H9 (cell line): ENCODE measurements at regions not wholly inside any gene's neighbourhood (a gene's known extent, or its start where the extent isn't known, plus 50 kb on each side); places are given as distances from the start of the nearest gene placed in this dataset.

Experiments
- DNase-seq: peaks from one replicate; pipeline ENCODE4 v3.0.0-alpha.2; 2017
- H2AFZ ChIP-seq: one replicate; pipeline ENCODE4 v1.6.1; 2013; ENCODE audit warnings: mild to moderate bottlenecking, low read length, control low read depth, moderate library complexity
- H2AK5ac ChIP-seq: 2 replicates; pipeline ENCODE4 v1.6.1; 2013; ENCODE audit warnings: low read length, control low read depth, mixed read lengths; ENCODE audit not compliant: insufficient read length
- H2BK120ac ChIP-seq: one replicate; pipeline ENCODE4 v1.6.1; 2013; ENCODE audit warnings: low read depth, mild to moderate bottlenecking, low read length, control low read depth, inconsistent platforms; ENCODE audit not compliant: poor library complexity, severe bottlenecking
- H2BK12ac ChIP-seq: 2 replicates; pipeline ENCODE4 v1.6.1; 2013; ENCODE audit warnings: low read length, control low read depth, mixed read lengths, low read depth; ENCODE audit not compliant: insufficient read length
- H2BK15ac ChIP-seq: 2 replicates; pipeline ENCODE4 v1.6.1; 2013; ENCODE audit warnings: low read depth, low read length, control low read depth
- H2BK20ac ChIP-seq: one replicate; pipeline ENCODE4 v1.6.1; 2013; ENCODE audit warnings: low read depth, mild to moderate bottlenecking, low read length, control low read depth, inconsistent platforms; ENCODE audit not compliant: poor library complexity, severe bottlenecking
- H2BK5ac ChIP-seq: 2 replicates; pipeline ENCODE4 v1.6.1; 2013; ENCODE audit warnings: low read length, control low read depth, mixed read lengths; ENCODE audit not compliant: insufficient read length
- H3K14ac ChIP-seq: 2 replicates; pipeline ENCODE4 v1.6.1; 2013; ENCODE audit warnings: low read length, control low read depth; ENCODE audit not compliant: insufficient read depth
- H3K18ac ChIP-seq: 2 replicates; pipeline ENCODE4 v1.6.1; 2013; ENCODE audit warnings: low read depth, mild to moderate bottlenecking, mixed read lengths, low read length, control low read depth; ENCODE audit not compliant: insufficient read length
- H3K23ac ChIP-seq: 2 replicates; pipeline ENCODE4 v1.6.1; 2013; ENCODE audit warnings: low read length, control low read depth, mixed read lengths, low read depth; ENCODE audit not compliant: insufficient read length
- H3K23me2 ChIP-seq: 2 replicates; pipeline ENCODE4 v1.6.1; 2013; ENCODE audit warnings: low read depth, mild to moderate bottlenecking, mixed read lengths, low read length, control low read depth; ENCODE audit not compliant: insufficient read length, poor library complexity, severe bottlenecking
- H3K27ac ChIP-seq: 2 replicates; pipeline ENCODE4 v1.5.1; 2013; ENCODE audit warnings: low read length, control low read depth, mixed read lengths, low read depth; ENCODE audit not compliant: insufficient read length
- H3K27me3 ChIP-seq: 2 replicates; pipeline ENCODE4 v1.6.1; 2013; ENCODE audit warnings: low read length, control low read depth, inconsistent platforms; ENCODE audit not compliant: insufficient read depth
- H3K4ac ChIP-seq: 2 replicates; pipeline ENCODE4 v1.6.1; 2013; ENCODE audit warnings: low read depth, mild to moderate bottlenecking, control low read depth, inconsistent platforms, low read length, moderate library complexity
- H3K4me1 ChIP-seq: 2 replicates; pipeline ENCODE4 v1.6.1; 2013; ENCODE audit warnings: low read length, control low read depth, inconsistent platforms; ENCODE audit not compliant: insufficient read depth
- H3K4me2 ChIP-seq: 2 replicates; pipeline ENCODE4 v1.6.1; 2013; ENCODE audit warnings: low read length, control low read depth, mixed read lengths; ENCODE audit not compliant: insufficient read length, insufficient read depth
- H3K56ac ChIP-seq: 2 replicates; pipeline ENCODE4 v1.6.1; 2013; ENCODE audit warnings: low read depth, mild to moderate bottlenecking, mixed read lengths, low read length, control low read depth; ENCODE audit not compliant: insufficient read length
- H3K79me1 ChIP-seq: 2 replicates; pipeline ENCODE4 v1.6.1; 2013; ENCODE audit warnings: low read depth, mild to moderate bottlenecking, moderate library complexity, low read length, control low read depth, inconsistent platforms; ENCODE audit not compliant: insufficient read depth, poor library complexity, severe bottlenecking
- H3K79me2 ChIP-seq: 2 replicates; pipeline ENCODE4 v1.6.1; 2013; ENCODE audit warnings: low read length, control low read depth, inconsistent platforms; ENCODE audit not compliant: insufficient read depth
- H3K9ac ChIP-seq: 2 replicates; pipeline ENCODE4 v1.6.1; 2013; ENCODE audit warnings: low read length, control low read depth, mixed read lengths; ENCODE audit not compliant: insufficient read length; ENCODE audit errors: extremely low read depth
- H3K9me3 ChIP-seq: one replicate; pipeline ENCODE4 v1.6.1; 2013; ENCODE audit warnings: low read depth, low read length, inconsistent platforms; ENCODE audit not compliant: control insufficient read depth
- H3T11ph ChIP-seq: one replicate; pipeline ENCODE4 v1.6.1; 2013; ENCODE audit warnings: mild to moderate bottlenecking, low read length, control low read depth, inconsistent platforms
- H4K20me1 ChIP-seq: one replicate; pipeline ENCODE4 v1.6.1; 2013; ENCODE audit not compliant: control insufficient read depth, insufficient read length, insufficient read depth
- H4K5ac ChIP-seq: 2 replicates; pipeline ENCODE4 v1.6.1; 2013; ENCODE audit warnings: low read depth, mild to moderate bottlenecking, mixed read lengths, low read length, control low read depth; ENCODE audit not compliant: insufficient read length
- H4K8ac ChIP-seq: replicated peaks from 2 replicates; pipeline ENCODE4 v1.6.1; 2013; ENCODE audit warnings: low read length, control low read depth, mixed read lengths, low read depth; ENCODE audit not compliant: insufficient read length
- H4K91ac ChIP-seq: 2 replicates; pipeline ENCODE4 v1.6.1; 2013; ENCODE audit warnings: low read depth, mild to moderate bottlenecking, moderate library complexity, mixed read lengths, low read length, control low read depth; ENCODE audit not compliant: insufficient read length
- H3K27ac Mint-ChIP-seq, 3 experiments: 2 replicates in 2 of 3; 3 replicates in 1 of 3; pipeline ENCODE4 v1.8.0; 2020 to 2021; ENCODE audit warnings: mixed read lengths in 3 of 3, mild to moderate bottlenecking in 1 of 3, moderate library complexity in 1 of 3
- H3K27me3 Mint-ChIP-seq: 2 replicates; pipeline ENCODE4 v1.8.0; 2021; ENCODE audit warnings: low read depth, mild to moderate bottlenecking, moderate library complexity, mixed read lengths
- H3K36me3 Mint-ChIP-seq, 3 experiments: 2 replicates in 2 of 3; 3 replicates in 1 of 3; pipeline ENCODE4 v1.8.0; 2020 to 2021; ENCODE audit warnings: low read depth in 3 of 3, mixed read lengths in 3 of 3; ENCODE audit not compliant: insufficient read depth in 1 of 3
- H3K4me1 Mint-ChIP-seq, 2 experiments: 2 replicates each; pipeline ENCODE4 v1.8.0; 2020; ENCODE audit warnings: mixed read lengths in 2 of 2
- H3K4me3 Mint-ChIP-seq, 2 experiments: 2 replicates in 1 of 2; 3 replicates in 1 of 2; pipeline ENCODE4 v1.8.0; 2020 to 2021; ENCODE audit warnings: mild to moderate bottlenecking in 2 of 2, mixed read lengths in 2 of 2, moderate library complexity in 1 of 2
- H3K9me3 Mint-ChIP-seq, 2 experiments: 2 replicates in 1 of 2; 3 replicates in 1 of 2; pipeline ENCODE4 v1.8.0; 2020; ENCODE audit warnings: mild to moderate bottlenecking in 2 of 2, mixed read lengths in 2 of 2, moderate library complexity in 1 of 2
- WGBS: extraction: QIAGEN DNeasy Blood & Tissue Kit; methylation state at CpG from one replicate; pipeline ENCODE4 v1.1.7; 2013; ENCODE audit warnings: missing lambda C conversion rate, low lambda C conversion rate, mixed read lengths; ENCODE audit not compliant: insufficient read length; ENCODE audit errors: extremely low coverage; 5-methylcytosine and 5-hydroxymethylcytosine counted together
- TF ChIP-seq, protein P1 (sequence below): fragments of 200-600 bp; sonication (generic); conservative IDR thresholded peaks from 3 replicates; pipeline ENCODE4 v1.8.0; 2021; ENCODE audit warnings: antibody characterized with exemption, mild to moderate bottlenecking

DNA sequence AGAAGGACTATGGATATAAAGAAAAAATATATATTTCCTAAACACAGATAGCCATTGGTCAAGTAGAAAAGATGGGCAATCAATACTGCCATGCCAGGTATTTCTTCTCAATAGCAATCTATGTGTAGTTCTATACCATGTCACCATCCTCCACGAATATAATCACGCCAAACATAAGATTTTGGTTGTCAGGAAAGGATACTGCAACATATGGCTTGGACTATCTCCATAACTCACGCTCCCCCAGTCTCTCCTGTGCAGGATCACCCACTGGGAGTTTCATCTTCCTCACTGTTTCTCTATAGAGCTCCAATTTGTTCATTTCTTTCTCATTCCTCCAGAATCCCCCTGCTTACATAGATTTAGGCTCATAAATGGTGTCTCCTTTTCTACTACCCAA, 462.9 kb upstream of the KCNMB2 start:
- H3K9ac ChIP-seq: no peak overlapping the region
- H4K5ac ChIP-seq: no peak overlapping the region
- Mint-ChIP-seq H3K4me1 (no peaks in the 10 kb centered on the region), H3K9me3 (no peaks in the 10 kb centered on the region; a peak in 3 of 5 replicates), H3K36me3 (no peaks in the 10 kb centered on the region), H3K27ac (no peak overlapping the region), H3K4me3 (no peak overlapping the region), H3K27me3 (no peaks in the 10 kb centered on the region)
- H3K4me1 ChIP-seq: no peaks in the 10 kb centered on the region
- no peak overlapping the region for H3K23ac ChIP-seq
- no peaks in the 10 kb centered on the region for H3K23me2 ChIP-seq
- H4K8ac ChIP-seq: no peak overlapping the region
- H2BK5ac ChIP-seq: no peak overlapping the region
- no peak overlapping the region for H2BK20ac ChIP-seq
- no peaks in the 10 kb centered on the region for H4K20me1 ChIP-seq
- H2BK120ac ChIP-seq: no peak overlapping the region
- no peak overlapping the region for H2BK12ac ChIP-seq
- H3K14ac ChIP-seq: no peak overlapping the region
- TF ChIP-seq, protein P1, sequence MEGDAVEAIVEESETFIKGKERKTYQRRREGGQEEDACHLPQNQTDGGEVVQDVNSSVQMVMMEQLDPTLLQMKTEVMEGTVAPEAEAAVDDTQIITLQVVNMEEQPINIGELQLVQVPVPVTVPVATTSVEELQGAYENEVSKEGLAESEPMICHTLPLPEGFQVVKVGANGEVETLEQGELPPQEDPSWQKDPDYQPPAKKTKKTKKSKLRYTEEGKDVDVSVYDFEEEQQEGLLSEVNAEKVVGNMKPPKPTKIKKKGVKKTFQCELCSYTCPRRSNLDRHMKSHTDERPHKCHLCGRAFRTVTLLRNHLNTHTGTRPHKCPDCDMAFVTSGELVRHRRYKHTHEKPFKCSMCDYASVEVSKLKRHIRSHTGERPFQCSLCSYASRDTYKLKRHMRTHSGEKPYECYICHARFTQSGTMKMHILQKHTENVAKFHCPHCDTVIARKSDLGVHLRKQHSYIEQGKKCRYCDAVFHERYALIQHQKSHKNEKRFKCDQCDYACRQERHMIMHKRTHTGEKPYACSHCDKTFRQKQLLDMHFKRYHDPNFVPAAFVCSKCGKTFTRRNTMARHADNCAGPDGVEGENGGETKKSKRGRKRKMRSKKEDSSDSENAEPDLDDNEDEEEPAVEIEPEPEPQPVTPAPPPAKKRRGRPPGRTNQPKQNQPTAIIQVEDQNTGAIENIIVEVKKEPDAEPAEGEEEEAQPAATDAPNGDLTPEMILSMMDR: no peak
- H2BK15ac ChIP-seq: no peak overlapping the region
- no peak overlapping the region for H2AK5ac ChIP-seq
- H3K4me2 ChIP-seq: no peak overlapping the region
- no peak overlapping the region for H2AFZ ChIP-seq
- no peaks in the 10 kb centered on the region for H3K79me1 ChIP-seq
- H3T11ph ChIP-seq: no peak overlapping the region
- no peak overlapping the region for H3K18ac ChIP-seq
- H4K91ac ChIP-seq: no peak overlapping the region
- no peak for DNase-seq
- H3K79me2 ChIP-seq: no peaks in the 10 kb centered on the region
- no peak overlapping the region for H3K56ac ChIP-seq
- no peak overlapping the region for H3K27ac ChIP-seq
- H3K4ac ChIP-seq: no peak overlapping the region
- no peaks in the 10 kb centered on the region for H3K9me3 ChIP-seq
- no CpG with 5 or more reads among the region's 3 CpGs for WGBS
- H3K27me3 ChIP-seq: no peaks in the 10 kb centered on the region
